ENCODE measurements at regions not wholly inside any gene's neighbourhood (a gene's known extent, or its start where the extent isn't known, plus 50 kb on each side); places are given as distances from the start of the nearest gene placed in this dataset.

GRCh38 chr12:42761601-42762350 is 172.2 kb upstream of the PRICKLE1 start:
- no peak for DNase-seq (ENCODE audit: low spot score)

GRCh38 chr12:42761086-42761485 is 171.5 kb upstream of the PRICKLE1 start:
- no peak for DNase-seq (ENCODE audit: low spot score)

GRCh38 chr12:42760550-42760949 is 171.0 kb upstream of the PRICKLE1 start:
- no peak for DNase-seq (ENCODE audit: low spot score)

GRCh38 chr12:42759622-42760273 is 170.2 kb upstream of the PRICKLE1 start:
- DNase-seq (ENCODE audit: low spot score): no peak

- DNase-seq (ENCODE audit: low spot score): no peak
These were observed 169.3 kb upstream of the PRICKLE1 start for GRCh38 chr12:42758806-42759205.

GRCh38 chr12:42757624-42758119 is 168.1 kb upstream of the PRICKLE1 start:
- no peak for DNase-seq (ENCODE audit: low spot score)

- DNase-seq (ENCODE audit: low spot score): peak; percentile 72
These were observed 167.5 kb upstream of the PRICKLE1 start for GRCh38 chr12:42756841-42757623.

- DNase-seq (ENCODE audit: low spot score): no peak
These were observed 160.8 kb upstream of the PRICKLE1 start for GRCh38 chr12:42750356-42750755.

- no peak for DNase-seq (ENCODE audit: low spot score)
These were observed 159.7 kb upstream of the PRICKLE1 start for GRCh38 chr12:42749239-42749638.

GRCh38 chr12:42744539-42745182 is 155.1 kb upstream of the PRICKLE1 start:
- DNase-seq (ENCODE audit: low spot score): no peak

GRCh38 chr12:42742716-42743115 is 153.2 kb upstream of the PRICKLE1 start:
- DNase-seq (ENCODE audit: low spot score): no peak

GRCh38 chr12:42741771-42742510 is 152.4 kb upstream of the PRICKLE1 start:
- no peak for DNase-seq (ENCODE audit: low spot score)

GRCh38 chr12:42741091-42741490 is 151.5 kb upstream of the PRICKLE1 start:
- no peak for DNase-seq (ENCODE audit: low spot score)

- DNase-seq (ENCODE audit: low spot score): no peak
These were observed 147.9 kb upstream of the PRICKLE1 start for GRCh38 chr12:42737398-42737797.

- no peak for DNase-seq (ENCODE audit: low spot score)
These were observed 146.4 kb upstream of the PRICKLE1 start for GRCh38 chr12:42735861-42736361.

GRCh38 chr12:42733911-42734310 is 144.4 kb upstream of the PRICKLE1 start:
- no peak for DNase-seq (ENCODE audit: low spot score)

GRCh38 chr12:42732908-42733411 is 143.4 kb upstream of the PRICKLE1 start:
- no peak for DNase-seq (ENCODE audit: low spot score)

- no peak for DNase-seq (ENCODE audit: low spot score)
These were observed 140.7 kb upstream of the PRICKLE1 start for GRCh38 chr12:42730291-42730690.

GRCh38 chr12:42729535-42729900 is 140.0 kb upstream of the PRICKLE1 start:
- DNase-seq (ENCODE audit: low spot score): no peak

GRCh38 chr12:42728770-42729534 is 139.4 kb upstream of the PRICKLE1 start:
- no peak for DNase-seq (ENCODE audit: low spot score)

All from ecto neural progenitor cell (in vitro differentiated cells).